Endothelial cell of umbilical vein (primary cell): ENCODE measurements at regions not wholly inside any gene's neighbourhood (a gene's known extent, or its start where the extent isn't known, plus 50 kb on each side); places are given as distances from the start of the nearest gene placed in this dataset.

Experiments
- BruUV-seq: library from RNA; stranded (reverse); fragments of 400-500 nt; replicated peaks from 2 replicates; lab custom pipeline; 2021; lab: Mats Ljungman, UMichigan
- CTCF ChIA-PET: fragments of 300-600, 350-600 bp; sonication (Branson Sonifier 250); formaldehyde crosslinking; loops from one replicate; lab custom pipeline; 2021; ENCODE audit warnings: antibody characterized with exemption, inconsistent platforms; lab: Charles Lee
- POLR2A ChIA-PET: fragments of 300-600, 350-600 bp; sonication (Branson Sonifier 250); formaldehyde crosslinking; loops from one replicate; lab custom pipeline; 2021; ENCODE audit warnings: antibody characterized with exemption, inconsistent platforms; lab: Charles Lee
- DNase-seq: peaks from one replicate; pipeline ENCODE4 v3.0.0-alpha.2; 2011; ENCODE audit warnings: low read depth, low spot score
- FAIRE-seq: peaks from 2 replicates; lab custom pipeline; 2011; peaks lifted over from hg19 to GRCh38; lab: Jason Lieb, UNC
- H2AFZ ChIP-seq: 2 replicates; pipeline ENCODE4 v1.6.0; 2012; ENCODE audit warnings: low read depth, low read length, control low read depth, inconsistent platforms
- H3K27ac ChIP-seq: 2 replicates; pipeline ENCODE4 v1.5.1; 2011; ENCODE audit warnings: low read depth, mild to moderate bottlenecking, control low read depth, low read length, moderate library complexity; ENCODE audit not compliant: insufficient read depth
- H3K27me3 ChIP-seq, 2 experiments: 2 replicates each; pipeline versions ENCODE4 v1.6.0 to v1.6.1; 2011; ENCODE audit warnings: low read length in 2 of 2, mixed read lengths in 1 of 2; ENCODE audit not compliant: control insufficient read depth in 2 of 2, insufficient read depth in 2 of 2
- H3K36me3 ChIP-seq, 2 experiments: 2 replicates in 1 of 2; 3 replicates in 1 of 2; pipeline ENCODE4 v1.5.1; 2011; ENCODE audit warnings: low read length in 2 of 2, mild to moderate bottlenecking in 1 of 2, moderate library complexity in 1 of 2; ENCODE audit not compliant: control insufficient read depth in 2 of 2, insufficient read depth in 2 of 2; ENCODE audit errors: extremely low read depth in 1 of 2
- H3K4me1 ChIP-seq: 3 replicates; pipeline ENCODE4 v1.5.1; 2011; ENCODE audit warnings: mild to moderate bottlenecking, low read length; ENCODE audit not compliant: control insufficient read depth, insufficient read depth; ENCODE audit errors: extremely low read depth
- H3K4me2 ChIP-seq: 2 replicates; pipeline ENCODE4 v1.6.1; 2011; ENCODE audit warnings: low read length, control low read depth, mixed read lengths; ENCODE audit not compliant: insufficient read depth
- H3K4me3 ChIP-seq, 3 experiments: fragments of 200-600 bp in 1 of 3; sonication (generic), shearing (Covaris generic) in 1 of 3; replicated peaks in 1 of 3; 2 replicates each; pipeline ENCODE4 v1.5.1; 2011 to 2016; ENCODE audit warnings: control low read depth in 3 of 3, low read length in 3 of 3, mild to moderate bottlenecking in 2 of 3, inconsistent platforms in 1 of 3, low read depth in 1 of 3, moderate library complexity in 1 of 3; ENCODE audit not compliant: insufficient read depth in 1 of 3
- H3K79me2 ChIP-seq: 2 replicates; pipeline ENCODE4 v1.6.0; 2012; ENCODE audit warnings: low read length, inconsistent platforms; ENCODE audit not compliant: control insufficient read depth, insufficient read depth
- H3K9ac ChIP-seq: replicated peaks from 2 replicates; pipeline ENCODE3; 2011; ENCODE audit warnings: low read length, control low read depth; ENCODE audit not compliant: insufficient read depth; ENCODE audit errors: extremely low read depth
- H3K9me1 ChIP-seq: replicated peaks from 3 replicates; pipeline ENCODE4 v1.6.0; 2011; ENCODE audit warnings: mild to moderate bottlenecking, low read length; ENCODE audit not compliant: control insufficient read depth, insufficient read depth; ENCODE audit errors: extremely low read depth
- H3K9me3 ChIP-seq: replicated peaks from 2 replicates; pipeline ENCODE4 v1.5.1; 2012; ENCODE audit warnings: low read length, inconsistent platforms; ENCODE audit not compliant: control insufficient read depth, insufficient read depth
- H4K20me1 ChIP-seq: replicated peaks from 2 replicates; pipeline ENCODE3; 2011; ENCODE audit warnings: mild to moderate bottlenecking, low read length; ENCODE audit not compliant: control insufficient read depth, insufficient read depth; ENCODE audit errors: extremely low read depth
- EZH2 ChIP-seq: IDR thresholded peaks from 2 replicates; pipeline ENCODE4 v1.6.1; 2012; ENCODE audit warnings: borderline replicate concordance, low read depth, mild to moderate bottlenecking, moderate library complexity, low read length, inconsistent platforms; ENCODE audit not compliant: severe bottlenecking
- FOS ChIP-seq: IDR thresholded peaks from 2 replicates; pipeline ENCODE4 v1.6.1; 2011; ENCODE audit warnings: mild to moderate bottlenecking, low read length, moderate library complexity, borderline replicate concordance; ENCODE audit not compliant: insufficient read depth
- GATA2 ChIP-seq: IDR thresholded peaks from 2 replicates; pipeline ENCODE4 v1.7.0; 2011; ENCODE audit warnings: low read depth, mild to moderate bottlenecking, moderate library complexity, mixed read lengths, low read length; ENCODE audit not compliant: insufficient read length, insufficient read depth
- JUN ChIP-seq: IDR thresholded peaks from 2 replicates; pipeline ENCODE4 v1.6.1; 2011; ENCODE audit warnings: borderline replicate concordance, low read depth; ENCODE audit not compliant: insufficient read length, insufficient read depth
- MYC ChIP-seq: IDR thresholded peaks from one replicate; pipeline ENCODE4 v1.6.1; 2011; ENCODE audit warnings: mild to moderate bottlenecking, low read depth, low read length
- POLR2A ChIP-seq: IDR thresholded peaks from 2 replicates; pipeline ENCODE4 v1.6.1; 2012; ENCODE audit warnings: low read depth, mild to moderate bottlenecking, control low read depth, low read length
- POLR2AphosphoS5 ChIP-seq: IDR thresholded peaks from 2 replicates; pipeline ENCODE4 v1.6.1; 2012; ENCODE audit warnings: low read depth, mild to moderate bottlenecking, control low read depth, low read length, moderate library complexity; ENCODE audit not compliant: insufficient read depth
- dilution Hi-C: fragments of 300-500 bp; cut with MboI; formaldehyde crosslinking; loops from one replicate; pipeline ENCODE4 v1.15.0; 2019; ENCODE audit warnings: low sequenced_read_pairs; ENCODE audit not compliant: extremely low pct_ligation_motif_present
- intact Hi-C: fragments of 100-400 bp; cut with micrococcal nuclease; formaldehyde crosslinking; loops from one replicate; pipeline ENCODE4 v1.10.0; 2022
- TF ChIP-seq, protein P1 (sequence below), 2 donors: IDR thresholded peaks; 1 replicate in 1 of 2; 2 replicates in 1 of 2; pipeline ENCODE4 v1.5.1; 2011; ENCODE audit warnings: low read length in 2 of 2, mild to moderate bottlenecking in 2 of 2, moderate library complexity in 2 of 2, control low read depth in 1 of 2, inconsistent platforms in 1 of 2, low read depth in 1 of 2; ENCODE audit not compliant: insufficient read depth in 1 of 2; ENCODE audit errors: extremely low read depth in 1 of 2
- TF ChIP-seq, protein P2 (sequence below): IDR thresholded peaks from 2 replicates; pipeline ENCODE4 v1.6.1; 2011; ENCODE audit not compliant: insufficient read depth, insufficient read length

DNA sequence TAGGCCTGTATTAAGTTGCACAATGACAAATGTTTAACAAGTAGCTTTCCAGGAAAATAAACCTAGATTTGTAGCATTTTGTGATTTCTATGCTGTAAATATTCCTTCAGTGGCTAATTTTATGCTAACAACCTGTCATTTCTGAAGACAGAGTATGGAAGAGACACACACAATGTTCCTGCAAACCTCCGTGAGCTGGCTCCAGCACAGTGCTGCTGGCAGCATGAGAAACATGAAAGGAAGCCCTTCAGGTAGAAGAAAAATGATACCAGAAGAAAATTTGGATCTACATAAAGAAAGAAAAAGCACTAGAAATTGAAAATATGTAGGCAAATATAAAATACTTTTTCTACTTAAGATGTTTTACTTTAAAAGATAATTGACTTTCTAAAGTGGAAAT, 69.5 kb upstream of the CTTNBP2 start:
- intact Hi-C loops, result no loop called here
- Histone ChIP-seq H3K27ac (no peak overlapping the region), H3K79me2 (no peaks in the 10 kb centered on the region), H3K27me3 (no peaks in the 10 kb centered on the region), H4K20me1 (no peaks in the 10 kb centered on the region), H3K9ac (no peak overlapping the region), H2AFZ (no peak overlapping the region), H3K4me3 (no peak overlapping the region), H3K4me1 (no peaks in the 10 kb centered on the region), H3K9me1 (no peaks in the 10 kb centered on the region), H3K9me3 (no peaks in the 10 kb centered on the region), H3K36me3 (no peaks in the 10 kb centered on the region), H3K4me2 (no peak overlapping the region)
- no peak for FAIRE-seq
- ChIA-PET POLR2A (no interaction called here), CTCF (no interaction called here)
- dilution Hi-C loops, result no loop called here
- BruUV-seq, result no TSS peak
- no peak for TF ChIP-seq GATA2
- TF ChIP-seq POLR2AphosphoS5, result no peak
- no peak for TF ChIP-seq FOS
- TF ChIP-seq, protein P1, sequence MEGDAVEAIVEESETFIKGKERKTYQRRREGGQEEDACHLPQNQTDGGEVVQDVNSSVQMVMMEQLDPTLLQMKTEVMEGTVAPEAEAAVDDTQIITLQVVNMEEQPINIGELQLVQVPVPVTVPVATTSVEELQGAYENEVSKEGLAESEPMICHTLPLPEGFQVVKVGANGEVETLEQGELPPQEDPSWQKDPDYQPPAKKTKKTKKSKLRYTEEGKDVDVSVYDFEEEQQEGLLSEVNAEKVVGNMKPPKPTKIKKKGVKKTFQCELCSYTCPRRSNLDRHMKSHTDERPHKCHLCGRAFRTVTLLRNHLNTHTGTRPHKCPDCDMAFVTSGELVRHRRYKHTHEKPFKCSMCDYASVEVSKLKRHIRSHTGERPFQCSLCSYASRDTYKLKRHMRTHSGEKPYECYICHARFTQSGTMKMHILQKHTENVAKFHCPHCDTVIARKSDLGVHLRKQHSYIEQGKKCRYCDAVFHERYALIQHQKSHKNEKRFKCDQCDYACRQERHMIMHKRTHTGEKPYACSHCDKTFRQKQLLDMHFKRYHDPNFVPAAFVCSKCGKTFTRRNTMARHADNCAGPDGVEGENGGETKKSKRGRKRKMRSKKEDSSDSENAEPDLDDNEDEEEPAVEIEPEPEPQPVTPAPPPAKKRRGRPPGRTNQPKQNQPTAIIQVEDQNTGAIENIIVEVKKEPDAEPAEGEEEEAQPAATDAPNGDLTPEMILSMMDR (IDR thresholded peaks at IDR 0.05; ENCODE audit: extremely low read depth in 1 of 2, insufficient read depth in 1 of 2, low read depth in 1 of 2, low read length in 2 of 2), result no peak
- TF ChIP-seq, protein P2, sequence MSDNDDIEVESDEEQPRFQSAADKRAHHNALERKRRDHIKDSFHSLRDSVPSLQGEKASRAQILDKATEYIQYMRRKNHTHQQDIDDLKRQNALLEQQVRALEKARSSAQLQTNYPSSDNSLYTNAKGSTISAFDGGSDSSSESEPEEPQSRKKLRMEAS, result no peak
- no peak for TF ChIP-seq POLR2A
- TF ChIP-seq MYC, result no peak
- no peak for TF ChIP-seq EZH2
- TF ChIP-seq JUN, result no peak
- DNase-seq, result no peak
